GM21515 (cell line): ENCODE measurements at regions not wholly inside any gene's neighbourhood (a gene's known extent, or its start where the extent isn't known, plus 50 kb on each side); places are given as distances from the start of the nearest gene placed in this dataset.

Experiments used
- ATAC-seq: cut with Tn5 transposase; IDR thresholded peaks from one replicate; pipeline ENCODE4 v1.9.1; 2021; ENCODE audit not compliant: unreplicated experiment

DNA sequence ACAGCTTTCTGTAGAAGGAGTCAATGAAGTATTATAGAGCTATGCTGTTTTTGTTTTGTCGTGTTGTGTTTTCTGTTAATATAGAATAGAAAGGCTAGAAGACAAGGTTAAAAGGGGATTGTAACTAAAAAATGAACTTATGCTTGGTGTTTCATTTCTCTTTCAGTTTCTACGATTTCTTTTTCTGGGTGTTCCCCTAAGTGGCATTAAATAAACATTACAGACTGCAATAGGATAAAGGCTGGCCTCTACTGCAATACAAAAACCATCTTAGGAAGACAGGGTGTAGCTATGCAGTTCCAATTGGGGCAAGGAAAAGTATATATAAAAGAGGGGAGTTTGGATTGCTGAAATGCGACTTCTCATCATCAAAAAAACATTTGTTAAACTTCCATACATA lies 1609.7 kb upstream of the ACVR2A start:
- no peak for ATAC-seq

DNA sequence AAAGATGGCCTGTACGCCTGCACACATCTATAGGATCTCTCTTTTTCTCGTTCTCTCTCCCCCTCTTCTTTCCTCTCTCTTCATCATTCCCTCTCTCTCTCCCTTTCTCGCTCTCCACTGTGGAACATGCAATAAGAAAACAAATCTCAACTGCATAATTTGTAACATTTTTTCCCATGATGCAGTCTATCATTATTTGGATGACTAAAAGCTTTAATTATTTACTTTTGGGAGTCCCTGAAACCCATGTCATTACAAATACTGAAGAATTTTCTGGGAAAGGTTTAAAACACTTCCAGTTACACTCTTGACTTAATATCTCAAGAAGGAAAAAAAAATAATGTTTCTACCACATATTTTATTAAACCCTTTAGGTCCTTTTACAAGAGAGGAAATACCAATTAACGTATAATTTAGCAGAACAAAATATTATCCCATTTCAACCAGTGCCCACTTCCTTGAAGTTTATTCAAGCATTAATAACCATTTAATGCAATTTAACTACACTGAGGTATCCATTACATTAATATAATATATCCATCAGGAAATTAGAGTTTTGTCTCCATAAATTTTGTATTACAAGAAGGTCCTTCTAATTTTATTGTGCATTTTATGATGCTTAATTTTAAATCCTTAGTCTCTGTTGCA lies 1615.2 kb upstream of the ACVR2A start:
- ATAC-seq, result no peak

DNA sequence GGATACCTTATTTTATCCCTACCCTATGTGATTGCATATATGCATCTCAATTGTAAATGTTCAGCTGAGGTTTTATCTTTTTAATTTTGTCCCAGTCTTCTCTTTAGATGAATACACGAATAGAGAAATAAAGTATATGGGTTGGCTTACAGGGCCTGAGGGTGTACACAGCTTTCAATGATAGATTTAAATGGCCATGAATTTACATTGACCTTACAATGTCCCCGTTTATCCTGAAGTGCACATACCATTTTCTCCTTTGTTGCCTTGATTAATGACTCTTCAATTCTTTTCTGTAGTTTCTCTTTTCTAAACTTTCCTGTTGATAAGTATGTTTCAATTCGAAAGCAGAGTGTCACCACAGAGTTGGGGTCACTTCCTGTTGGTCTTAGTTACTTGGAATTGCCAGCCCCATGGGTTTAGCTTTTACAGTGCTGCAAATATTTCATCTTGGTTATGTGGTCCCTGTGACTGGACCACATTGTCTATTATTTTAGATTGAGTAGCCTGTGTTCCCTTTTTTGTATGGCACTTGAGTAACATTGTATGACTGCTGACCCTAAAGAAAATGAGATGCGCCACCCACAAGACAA lies 1616.3 kb upstream of the ACVR2A start:
- no peak for ATAC-seq

DNA sequence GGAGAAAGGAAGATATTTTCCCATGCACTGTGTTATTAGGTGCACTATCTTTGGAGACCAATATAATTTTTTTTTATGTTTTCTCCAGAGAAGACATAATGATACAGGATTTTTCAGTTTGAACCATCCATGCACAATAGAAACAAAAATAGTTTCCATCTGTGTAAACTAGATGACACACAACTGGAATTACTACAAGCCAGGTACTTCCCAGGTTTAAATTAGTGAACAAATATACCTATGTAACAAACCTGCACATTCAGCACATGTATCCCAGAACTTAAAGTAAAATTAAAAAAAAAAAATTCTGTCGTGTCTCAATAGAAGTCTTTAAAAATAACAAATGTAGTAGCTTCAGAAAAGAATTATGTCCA lies 1616.8 kb upstream of the ACVR2A start:
- ATAC-seq, result no peak

DNA sequence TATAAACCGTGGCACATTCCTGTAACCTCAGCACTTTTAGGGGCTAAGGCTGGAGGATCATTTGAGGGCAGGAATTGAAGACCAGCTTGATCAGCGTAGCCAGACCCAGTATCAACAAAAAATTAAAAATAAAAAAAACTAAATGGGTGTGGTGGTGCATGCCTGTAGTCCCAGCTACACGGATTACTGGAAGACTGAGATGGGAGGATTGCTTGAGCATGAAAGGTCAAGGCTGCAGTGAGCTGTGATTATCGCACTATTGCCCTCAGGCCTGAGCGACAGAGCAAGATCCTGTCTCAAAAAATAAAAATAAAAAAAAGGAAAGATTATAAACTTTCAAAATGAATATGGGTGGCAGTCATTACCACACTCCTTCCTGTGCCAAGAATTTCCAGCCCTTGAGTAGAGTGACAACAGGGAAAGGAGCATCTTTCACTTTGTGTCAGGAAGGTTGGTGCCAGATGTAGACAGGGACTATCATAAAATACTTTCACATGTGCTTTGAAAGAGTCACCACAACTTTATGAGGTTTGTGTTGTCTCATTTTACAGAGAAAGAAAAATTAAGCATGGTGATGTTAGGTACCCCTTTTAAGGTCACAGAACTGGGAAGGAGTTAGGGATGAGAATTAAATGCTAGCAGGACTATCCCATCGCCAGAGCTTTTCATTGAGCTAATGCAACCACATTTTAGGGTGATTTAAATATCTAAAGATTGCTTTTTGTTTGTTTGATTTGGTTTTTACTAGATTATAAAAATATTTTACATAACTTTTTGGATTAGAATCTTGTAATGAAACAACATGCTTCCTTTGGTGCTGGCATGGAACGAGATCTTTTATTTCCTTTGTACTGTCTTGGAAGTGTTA lies 1617.4 kb upstream of the ACVR2A start:
- no peak for ATAC-seq

DNA sequence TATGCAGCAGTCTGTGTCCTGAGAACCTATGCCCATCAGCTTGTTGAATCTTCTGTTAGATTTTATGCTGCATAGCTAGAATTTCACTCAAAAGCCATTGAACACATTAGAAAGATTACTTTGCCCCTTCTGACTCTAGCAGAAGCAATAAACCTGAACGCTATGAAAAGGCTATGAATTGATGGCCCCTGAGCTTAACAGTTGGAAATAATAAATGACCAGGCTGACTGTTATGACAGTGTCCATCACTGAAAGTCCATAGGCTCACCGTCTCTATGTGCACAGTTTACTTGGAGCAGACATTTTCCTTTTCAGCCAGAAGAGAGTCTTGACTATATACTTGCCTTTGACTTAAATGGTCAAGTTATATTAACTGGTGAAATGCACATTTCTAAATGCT lies 1618.8 kb upstream of the ACVR2A start:
- no peak for ATAC-seq

DNA sequence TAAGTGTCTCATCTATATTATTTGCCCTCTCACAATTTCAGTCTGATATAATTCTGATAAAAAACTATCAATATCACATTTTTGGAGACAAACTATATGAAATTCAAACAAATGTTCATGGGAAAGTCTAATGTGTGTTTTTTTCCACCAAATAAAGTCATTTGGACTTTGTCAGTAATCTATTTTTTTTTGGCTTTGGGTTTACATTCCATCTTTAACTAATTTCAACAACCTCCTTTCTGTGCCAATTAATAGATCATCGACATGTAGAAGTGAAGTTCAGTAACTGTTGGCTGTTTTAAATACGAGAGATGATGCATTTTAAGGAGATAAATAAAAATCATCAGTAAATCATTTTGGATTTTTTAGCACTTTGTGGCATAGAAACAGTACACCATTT lies 1623.0 kb upstream of the ACVR2A start:
- no peak for ATAC-seq

DNA sequence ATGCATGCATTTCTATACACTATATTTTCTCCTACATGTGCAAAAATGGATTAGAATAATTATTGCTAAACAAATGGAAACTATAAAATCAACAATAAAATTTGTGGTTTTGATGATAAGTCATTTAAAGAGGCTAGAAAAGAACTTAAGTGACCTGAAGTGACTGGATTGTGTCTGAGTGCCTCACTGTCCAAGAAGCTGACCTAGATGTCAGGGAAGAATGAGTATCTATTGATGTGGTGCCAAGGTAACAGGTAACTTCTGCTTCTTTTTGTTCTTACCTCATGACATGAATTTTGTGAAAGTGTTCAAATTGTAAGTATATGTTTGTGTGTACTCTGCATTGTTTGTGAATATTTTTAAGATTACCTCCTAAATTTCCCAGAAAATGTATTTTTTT lies 1623.9 kb upstream of the ACVR2A start:
- no peak for ATAC-seq

DNA sequence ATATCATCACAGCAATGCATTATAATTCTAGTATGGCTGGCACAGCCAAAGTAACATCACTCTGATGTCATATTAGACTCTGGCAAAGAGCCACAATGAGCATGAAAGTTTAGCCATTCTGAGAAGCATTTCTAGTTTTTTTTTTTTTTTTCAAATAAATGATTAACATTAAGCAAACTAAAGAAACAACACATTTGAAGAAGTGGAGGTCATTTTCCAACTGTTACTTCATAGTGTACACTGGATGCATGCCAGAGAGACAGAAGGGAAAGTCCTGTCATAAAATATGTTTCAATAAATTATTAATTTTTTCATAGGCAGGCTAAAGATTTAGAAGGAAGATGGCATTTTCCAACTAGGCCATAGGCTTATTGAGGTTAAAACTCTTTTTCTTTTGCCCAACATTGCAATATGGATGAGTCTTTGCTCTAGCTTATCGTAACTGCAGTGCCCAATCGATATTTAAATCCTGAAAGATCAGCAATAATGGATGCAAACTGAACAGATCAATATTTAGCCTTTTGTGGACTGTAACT lies 1630.4 kb upstream of the ACVR2A start:
- ATAC-seq, result no peak

DNA sequence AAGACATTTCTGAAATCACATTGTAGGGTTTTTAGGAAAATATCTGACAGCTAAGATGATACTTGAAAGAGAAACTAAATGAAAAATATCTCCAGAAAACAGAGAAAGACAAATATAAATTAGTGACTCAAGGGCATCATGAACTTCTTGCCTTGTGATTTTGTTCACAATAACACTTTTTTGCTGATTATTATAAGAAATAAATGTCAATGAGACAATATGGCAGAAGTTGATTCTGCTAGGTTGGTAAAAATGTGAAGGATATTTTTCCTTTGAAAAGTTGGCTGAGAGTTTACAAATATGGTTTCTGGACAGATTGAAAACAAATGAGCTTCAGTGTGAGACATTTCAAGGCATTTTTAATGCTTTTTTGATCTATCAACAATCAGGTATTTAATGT lies 1631.2 kb upstream of the ACVR2A start:
- no peak for ATAC-seq

DNA sequence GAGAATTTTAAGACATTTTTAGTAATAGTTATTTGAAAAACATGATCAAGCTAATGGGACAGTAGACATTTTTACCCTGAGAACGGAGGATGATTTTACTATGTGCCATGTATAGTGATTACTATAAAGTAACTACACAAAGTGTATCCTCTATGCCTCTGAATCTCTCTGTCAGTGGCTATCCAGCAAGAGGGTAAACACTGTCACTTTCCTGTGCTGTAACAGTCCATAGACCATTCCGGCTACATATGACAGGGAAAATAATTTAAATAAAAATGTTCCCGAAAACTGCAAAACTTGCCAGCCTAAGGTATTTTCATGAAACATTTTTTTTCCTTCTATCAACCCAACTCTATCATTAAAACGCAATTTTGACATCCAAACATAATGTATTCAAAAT lies 1632.2 kb upstream of the ACVR2A start:
- ATAC-seq, result no peak

DNA sequence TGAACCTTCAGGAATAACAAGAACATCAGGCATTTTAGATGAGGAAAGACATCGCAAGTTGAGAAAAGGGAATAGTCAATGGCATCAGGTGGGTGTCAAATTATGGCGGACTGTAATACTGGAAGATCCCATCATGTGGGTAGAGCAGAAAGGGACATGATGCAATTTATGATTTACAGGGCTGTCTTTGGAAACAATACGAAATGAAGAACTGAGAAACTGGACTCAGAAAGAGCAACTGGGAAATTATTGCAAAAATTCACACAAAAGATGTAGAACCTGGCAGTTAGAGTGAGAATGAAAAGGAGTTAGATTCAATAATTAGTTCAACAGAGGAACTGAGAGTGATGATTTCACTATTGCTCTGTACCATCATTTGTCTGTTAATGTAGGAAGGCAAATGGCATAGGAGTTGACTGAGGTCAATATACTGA lies 1635.0 kb upstream of the ACVR2A start:
- ATAC-seq, result no peak

DNA sequence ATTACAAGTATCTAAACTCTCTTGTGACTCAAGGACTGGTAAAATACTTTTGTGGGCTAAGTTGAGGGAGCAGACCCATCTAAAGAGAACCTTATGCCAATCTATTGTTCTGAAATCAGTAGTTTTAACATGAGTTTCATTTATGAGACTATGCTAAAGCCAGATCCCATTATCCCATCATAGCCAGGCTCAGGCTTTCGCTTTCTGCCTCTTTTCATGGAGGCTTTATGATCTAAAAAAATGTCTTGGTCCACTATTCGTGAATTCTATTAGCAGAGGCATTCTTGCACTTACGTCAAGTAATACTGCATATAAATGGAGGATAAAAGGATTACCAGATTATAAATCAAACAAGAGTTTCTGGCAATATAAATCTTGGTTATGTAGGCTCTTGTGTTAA lies 1636.9 kb upstream of the ACVR2A start:
- ATAC-seq, result no peak

DNA sequence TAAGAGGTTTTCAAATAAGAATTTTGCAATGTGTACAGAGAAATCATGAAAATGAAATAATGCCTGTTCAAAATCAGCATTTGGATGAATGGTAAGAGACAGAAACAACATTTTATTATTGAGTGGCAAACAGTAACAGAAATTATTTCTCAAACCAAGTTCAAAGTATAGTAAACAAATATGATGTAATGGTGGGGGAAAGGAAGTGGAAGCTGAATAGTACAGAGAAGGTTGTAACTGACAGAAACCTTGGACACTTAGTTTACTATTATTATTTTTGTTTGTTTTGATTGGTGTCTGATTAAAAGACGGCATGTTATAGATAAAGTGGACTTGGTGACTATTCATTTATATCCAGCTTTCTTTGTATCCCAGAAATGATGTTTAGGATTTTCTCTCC lies 1637.4 kb upstream of the ACVR2A start:
- no peak for ATAC-seq

DNA sequence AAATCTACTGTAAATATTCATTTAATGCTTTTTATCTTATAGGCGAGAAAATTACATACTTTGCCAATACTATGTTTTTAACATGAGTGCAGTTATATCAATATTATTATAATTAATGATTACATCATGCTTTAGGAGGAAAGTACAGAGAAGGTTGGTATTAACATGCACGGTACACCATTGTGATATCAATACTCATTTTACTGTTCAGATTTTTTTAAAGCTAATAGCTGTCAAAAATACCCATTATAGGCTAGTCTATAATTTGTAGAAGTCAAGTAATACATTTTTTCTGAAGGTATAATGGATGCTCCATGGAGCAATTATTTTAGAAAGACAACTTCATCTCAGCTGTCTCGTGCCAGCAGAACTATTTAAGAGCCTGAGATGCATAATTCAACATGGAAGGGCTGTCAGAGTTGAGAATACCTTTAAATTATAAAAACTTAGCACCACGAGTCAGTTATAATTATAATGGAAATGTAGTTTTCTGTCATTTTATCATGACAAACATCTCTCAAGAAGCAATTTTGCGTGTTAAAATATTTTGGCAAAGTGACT lies 1641.7 kb upstream of the ACVR2A start:
- ATAC-seq, result no peak

DNA sequence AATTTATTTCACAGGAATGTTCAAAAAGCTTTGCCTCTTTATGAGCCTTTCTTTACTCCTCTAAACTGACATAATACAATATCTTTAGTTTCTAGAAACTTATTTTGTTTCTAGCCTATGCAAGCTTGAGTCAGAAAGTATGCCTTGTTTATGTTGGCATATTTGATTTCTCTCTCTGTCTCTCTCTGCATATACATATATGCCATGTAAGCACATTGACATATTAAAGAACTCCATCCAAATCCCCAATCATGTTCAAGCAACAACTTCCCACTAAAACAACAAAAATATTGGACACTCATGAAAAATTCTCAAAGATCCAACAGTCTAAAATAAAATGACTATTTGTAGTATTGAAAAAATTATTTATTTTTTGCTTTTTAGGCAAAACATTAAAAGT lies 1651.2 kb upstream of the ACVR2A start:
- ATAC-seq, result no peak

DNA sequence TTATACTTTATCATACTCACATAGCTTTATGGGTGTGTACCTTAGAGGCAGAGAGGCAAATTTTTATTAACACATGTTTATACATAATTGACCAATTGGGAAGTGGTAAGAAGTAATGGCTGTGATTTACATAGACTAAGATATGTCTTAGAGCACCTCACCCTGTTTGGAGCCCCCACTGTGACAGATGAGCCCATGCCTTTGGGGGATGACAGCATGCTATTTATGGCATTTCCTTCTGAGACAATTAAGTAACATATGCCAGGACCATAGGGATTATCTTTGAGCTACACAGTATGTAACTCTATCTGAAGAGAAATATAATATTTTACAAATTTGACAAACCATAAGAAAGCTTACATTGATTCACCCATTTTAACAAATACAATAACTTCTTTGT lies 1655.3 kb upstream of the ACVR2A start:
- no peak for ATAC-seq

DNA sequence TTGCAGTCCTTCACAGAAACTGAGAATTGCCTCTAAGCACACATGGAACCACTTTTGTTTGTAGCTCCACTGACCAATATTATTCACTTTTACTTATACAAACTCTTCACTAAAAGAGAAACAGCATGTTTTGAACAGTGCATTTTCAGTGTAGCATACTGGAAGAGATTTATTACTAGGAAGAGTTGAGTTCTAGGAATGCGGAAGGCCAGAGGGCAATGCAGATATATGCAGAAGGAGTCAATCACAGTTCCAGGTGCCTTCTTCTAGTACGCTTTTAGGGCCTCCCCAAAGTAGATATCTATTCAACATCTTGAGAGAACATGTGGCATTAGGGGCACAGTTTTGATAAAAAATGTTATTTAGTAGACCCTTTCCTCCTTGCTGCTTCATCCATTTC lies 1654.0 kb upstream of the ZEB2 start:
- no peak for ATAC-seq

DNA sequence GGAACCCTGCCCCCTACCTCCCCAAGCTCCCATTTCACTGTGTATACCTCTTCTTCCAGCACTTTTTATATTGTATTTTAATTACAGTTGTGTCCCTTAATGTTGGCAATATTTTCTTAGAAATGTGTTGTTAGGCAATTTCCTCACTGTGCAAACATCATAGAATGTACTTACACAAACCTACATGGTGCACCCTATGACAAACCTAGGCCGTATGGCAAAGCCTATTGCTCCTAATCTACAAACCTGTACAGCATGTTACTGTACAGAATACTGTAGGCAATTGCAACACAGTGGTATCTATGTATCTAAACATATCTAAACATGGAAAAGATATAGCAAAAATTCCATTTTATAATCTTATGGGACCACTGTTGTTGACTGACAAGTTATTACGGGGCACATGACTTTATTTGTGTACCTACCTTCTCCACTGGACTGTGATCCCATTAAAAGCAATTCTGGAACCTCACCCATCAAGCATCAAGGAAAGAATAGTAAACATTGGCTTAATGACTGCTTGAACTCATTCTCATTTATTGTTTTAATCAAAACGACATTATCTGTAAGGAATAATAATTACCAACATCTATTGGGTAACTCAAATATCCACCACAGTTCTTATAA lies 1641.5 kb upstream of the ZEB2 start:
- ATAC-seq, result no peak

DNA sequence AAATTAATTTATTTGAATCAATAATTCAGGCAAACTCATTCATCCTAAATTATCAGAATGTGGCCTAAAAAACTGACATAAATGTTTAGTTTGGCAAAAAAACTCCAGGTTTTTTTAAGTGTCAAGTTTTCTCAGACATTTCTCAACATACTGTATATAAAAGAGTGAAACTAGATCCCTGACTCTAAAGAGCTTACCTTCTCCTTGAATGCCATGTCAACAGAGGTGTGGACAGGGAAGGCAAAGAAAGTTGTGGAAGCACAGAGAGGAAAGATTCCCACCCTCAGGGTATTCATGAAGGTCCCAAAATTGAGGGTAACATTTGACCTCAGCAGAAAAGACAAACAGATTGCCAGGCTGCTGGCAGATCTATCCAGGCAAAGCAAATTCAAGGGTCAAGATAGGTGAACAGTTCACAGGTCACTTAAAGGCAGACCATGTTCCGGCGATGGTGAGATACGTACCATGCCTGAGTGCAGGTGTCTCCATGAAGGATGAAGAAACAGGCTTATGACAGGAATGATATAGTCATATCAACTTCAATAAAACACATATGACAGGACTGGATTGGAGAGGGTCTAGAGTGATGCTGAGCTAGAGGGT lies 1638.3 kb upstream of the ZEB2 start:
- no peak for ATAC-seq

DNA sequence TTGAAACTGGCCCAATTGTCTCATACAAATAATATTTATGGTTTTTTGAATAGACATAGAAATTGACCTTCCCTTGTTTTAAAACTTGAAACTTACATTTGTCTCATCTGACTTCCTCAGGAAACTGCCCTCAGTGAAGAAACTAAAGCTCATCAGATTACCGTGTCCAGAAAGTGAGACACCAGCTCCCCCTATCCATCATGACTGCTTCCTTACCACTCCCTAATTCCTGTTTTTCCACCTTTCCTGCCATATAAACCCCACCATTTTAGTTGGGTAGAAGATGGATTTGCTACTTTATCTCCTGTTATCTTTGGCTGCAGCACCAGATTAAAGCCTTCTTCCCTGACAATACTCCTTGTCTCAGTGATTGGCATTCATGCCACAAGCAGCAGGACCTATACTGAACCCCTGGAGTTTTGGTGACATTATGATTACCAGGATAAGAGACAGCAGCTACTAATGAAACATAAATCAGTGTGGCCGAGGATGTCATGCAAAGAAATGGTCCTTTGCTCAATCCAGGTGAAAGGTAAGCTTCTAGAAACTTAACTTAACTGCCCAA lies 1627.6 kb upstream of the ZEB2 start:
- no peak for ATAC-seq
